Esophagus squamous epithelium (tissue), 4 donors: ENCODE measurements at regions not wholly inside any gene's neighbourhood (a gene's known extent, or its start where the extent isn't known, plus 50 kb on each side); places are given as distances from the start of the nearest gene placed in this dataset.

Source experiments
- CTCF ChIP-seq, 6 experiments: fragments of 450-650 bp in 4 of 6; fragments of 200-600 bp in 2 of 6; sonication (generic) in 2 of 6; IDR thresholded peaks; one replicate each; pipeline ENCODE4 v1.5.1; 2016 to 2019; ENCODE audit warnings: antibody characterized with exemption in 6 of 6, mild to moderate bottlenecking in 4 of 6, moderate library complexity in 4 of 6
- POLR2A ChIP-seq, 4 donors: fragments of 450-650 bp; IDR thresholded peaks; one replicate each; pipeline ENCODE4 v1.6.1; 2017; ENCODE audit warnings: antibody characterized with exemption in 4 of 4, mild to moderate bottlenecking in 4 of 4, moderate library complexity in 3 of 4

GRCh38 chrX:12021698-12022097 lies 116.6 kb upstream of the FRMPD4 start:
- TF ChIP-seq CTCF (IDR thresholded peaks at IDR 0.05) (no peak), POLR2A (IDR thresholded peaks at IDR 0.05) (no peak)
